GM19468 (cell line): ENCODE measurements at regions not wholly inside any gene's neighbourhood (a gene's known extent, or its start where the extent isn't known, plus 50 kb on each side); places are given as distances from the start of the nearest gene placed in this dataset.

Experiments used
- ATAC-seq: cut with Tn5 transposase; IDR thresholded peaks from one replicate; pipeline ENCODE4 v1.9.1; 2021; ENCODE audit warnings: mild to moderate bottlenecking, moderate library complexity, moderate number of reproducible peaks; ENCODE audit not compliant: unreplicated experiment; ENCODE audit errors: extremely low read depth

GRCh38 chr18:39960550-39960949 lies 1994.5 kb upstream of the PIK3C3 start:
- no peak for ATAC-seq

GRCh38 chr18:39959839-39960238 lies 1995.2 kb upstream of the PIK3C3 start:
- ATAC-seq: no peak

- no peak for ATAC-seq
Measured at GRCh38 chr18:39958876-39959275, 1996.2 kb upstream of the PIK3C3 start.

GRCh38 chr18:39952816-39953215 lies 2002.2 kb upstream of the PIK3C3 start:
- no peak for ATAC-seq

GRCh38 chr18:39951142-39951720 lies 2003.8 kb upstream of the PIK3C3 start:
- no peak for ATAC-seq

- ATAC-seq: no peak
Measured at GRCh38 chr18:39946623-39947061, 2008.4 kb upstream of the PIK3C3 start.

- no peak for ATAC-seq
Measured at GRCh38 chr18:39945076-39945475, 2010.0 kb upstream of the PIK3C3 start.

GRCh38 chr18:39942702-39943101 lies 2012.3 kb upstream of the PIK3C3 start:
- no peak for ATAC-seq

- ATAC-seq: no peak
Measured at GRCh38 chr18:39938676-39939608, 2016.1 kb upstream of the PIK3C3 start.

- ATAC-seq: no peak
Measured at GRCh38 chr18:39935598-39935997, 2019.4 kb upstream of the PIK3C3 start.

- ATAC-seq: no peak
Measured at GRCh38 chr18:39918847-39919246, 2036.2 kb upstream of the PIK3C3 start.

- no peak for ATAC-seq
Measured at GRCh38 chr18:39913672-39914366, 2041.2 kb upstream of the PIK3C3 start.

- no peak for ATAC-seq
Measured at GRCh38 chr18:39911716-39912115, 2043.3 kb upstream of the PIK3C3 start.

- no peak for ATAC-seq
Measured at GRCh38 chr18:39909706-39910105, 2045.3 kb upstream of the PIK3C3 start.

- ATAC-seq: no peak
Measured at GRCh38 chr18:39886136-39886535, 2068.9 kb upstream of the PIK3C3 start.

GRCh38 chr18:39872651-39873050 lies 2082.4 kb upstream of the PIK3C3 start:
- no peak for ATAC-seq

GRCh38 chr18:39871961-39872360 lies 2083.1 kb upstream of the PIK3C3 start:
- ATAC-seq: no peak

GRCh38 chr18:39870591-39870990 lies 2084.4 kb upstream of the PIK3C3 start:
- ATAC-seq: no peak

GRCh38 chr18:39863916-39864315 lies 2091.1 kb upstream of the PIK3C3 start:
- ATAC-seq: no peak

GRCh38 chr18:39862341-39862740 lies 2092.7 kb upstream of the PIK3C3 start:
- no peak for ATAC-seq

- no peak for ATAC-seq
Measured at GRCh38 chr18:39854291-39854690, 2100.7 kb upstream of the PIK3C3 start.
